HepG2 (cell line): ENCODE measurements at regions not wholly inside any gene's neighbourhood (a gene's known extent, or its start where the extent isn't known, plus 50 kb on each side); places are given as distances from the start of the nearest gene placed in this dataset.

Experiments
- ATAC-seq: fragments of 200-7000 bp; cut with Tn5 transposase; 3 replicates; pipeline ENCODE4 v1.9.1; 2020; ENCODE audit warnings: mild to moderate bottlenecking, moderate library complexity
- BruUV-seq: library from RNA; stranded (reverse); fragments of 400-500 nt; replicated peaks from 2 replicates; lab custom pipeline; 2021; lab: Mats Ljungman, UMichigan
- CTCF ChIA-PET: fragments of 300-600 bp; formaldehyde crosslinking; extraction: SDS; loops from one replicate; lab custom pipeline; 2021; ENCODE audit warnings: low total read pairs, inconsistent platforms, low intra/inter-chr PET ratio; lab: Yijun Ruan, JAX
- POLR2A ChIA-PET: fragments of 350-600 bp; sonication (Branson Sonifier 250); formaldehyde crosslinking; loops from one replicate; lab custom pipeline; 2020; ENCODE audit warnings: antibody characterized with exemption, inconsistent platforms; lab: Yijun Ruan, JAX
- DNase-seq: peaks from one replicate; pipeline ENCODE4 v3.0.0-alpha.2; 2015; ENCODE audit warnings: low spot score
- FAIRE-seq: peaks from 3 replicates; lab custom pipeline; 2011; peaks lifted over from hg19 to GRCh38; lab: Jason Lieb, UNC
- H2AFZ ChIP-seq: one replicate; pipeline ENCODE4 v1.6.1; 2011; ENCODE audit warnings: low read length, inconsistent platforms
- H3K27ac ChIP-seq: fragments of 300-600 bp; 3 replicates; pipeline ENCODE4 v1.8.0; 2011; ENCODE audit warnings: mixed run types, mild to moderate bottlenecking, mixed read lengths, low read length, inconsistent platforms; ENCODE audit not compliant: insufficient read depth; ENCODE audit errors: extremely low read length
- H3K27me3 ChIP-seq, 2 experiments: fragments of 200-600 bp in 1 of 2; 2 replicates in 1 of 2; 3 replicates in 1 of 2; pipeline versions ENCODE4 v1.6.0 to v1.8.0; 2011; ENCODE audit warnings: low read length in 2 of 2, mild to moderate bottlenecking in 2 of 2, moderate library complexity in 2 of 2, inconsistent platforms in 1 of 2; ENCODE audit not compliant: insufficient read depth in 2 of 2, control insufficient read depth in 1 of 2
- H3K36me3 ChIP-seq, 2 experiments: fragments of 200-600 bp in 1 of 2; replicated peaks in 1 of 2; 2 replicates in 1 of 2; 3 replicates in 1 of 2; pipeline versions ENCODE4 v1.5.1 to v1.8.0; 2011; ENCODE audit warnings: low read length in 2 of 2, inconsistent platforms in 1 of 2; ENCODE audit not compliant: insufficient read depth in 2 of 2, control insufficient read depth in 1 of 2
- H3K4me1 ChIP-seq: 2 replicates; pipeline ENCODE4 v1.5.1; 2012; ENCODE audit warnings: low read length, inconsistent platforms; ENCODE audit not compliant: insufficient read depth
- H3K4me2 ChIP-seq: 2 replicates; pipeline ENCODE4 v1.6.0; 2011; ENCODE audit warnings: low read depth, low read length, inconsistent platforms
- H3K4me3 ChIP-seq, 3 experiments: fragments of 200-600 bp in 1 of 3; sonication (generic), shearing (Covaris generic) in 1 of 3; replicated peaks in 1 of 3; 2 replicates each; pipeline ENCODE4 v1.5.1; 2011 to 2016; ENCODE audit warnings: low read length in 3 of 3, inconsistent platforms in 2 of 3, low read depth in 2 of 3, mild to moderate bottlenecking in 2 of 3, control low read depth in 1 of 3, mixed read lengths in 1 of 3; ENCODE audit not compliant: insufficient read depth in 1 of 3
- H3K79me2 ChIP-seq: one replicate; pipeline ENCODE4 v1.6.1; 2011; ENCODE audit warnings: low read length, inconsistent platforms; ENCODE audit not compliant: insufficient read depth
- H3K9ac ChIP-seq: 2 replicates; pipeline ENCODE4 v1.6.0; 2011; ENCODE audit warnings: mild to moderate bottlenecking, low read depth, low read length, inconsistent platforms; ENCODE audit not compliant: insufficient read depth
- H3K9me3 ChIP-seq: 2 replicates; pipeline ENCODE4 v1.5.1; 2012; ENCODE audit warnings: mild to moderate bottlenecking, low read length
- H4K20me1 ChIP-seq: 2 replicates; pipeline ENCODE4 v1.6.0; 2011; ENCODE audit warnings: inconsistent platforms, mild to moderate bottlenecking, low read length, moderate library complexity; ENCODE audit not compliant: insufficient read depth
- AGO1 ChIP-seq: fragments of 200-400 bp; formaldehyde crosslinking; IDR thresholded peaks from 2 replicates; pipeline ENCODE4 v1.6.1; 2017; ENCODE audit warnings: mild to moderate bottlenecking, low read depth, low read length, moderate library complexity; ENCODE audit not compliant: poor library complexity, severe bottlenecking
- AHR ChIP-seq: IDR thresholded peaks from 2 replicates; pipeline ENCODE4 v1.6.1; 2018; ENCODE audit warnings: missing genetic modification reagents, missing compliant biosample characterization
- AKAP8 ChIP-seq: sonication (generic); formaldehyde crosslinking; IDR thresholded peaks from 2 replicates; pipeline ENCODE4 v1.5.1; 2020; ENCODE audit warnings: mild to moderate bottlenecking, missing genetic modification reagents
- CREB1 ChIP-seq, 2 experiments: fragments of 450-650 bp in 1 of 2; IDR thresholded peaks; 2 replicates each; pipeline ENCODE4 v1.6.1; 2016 to 2017; ENCODE audit warnings: control low read depth in 1 of 2, mild to moderate bottlenecking in 1 of 2, missing compliant biosample characterization in 1 of 2, missing genetic modification characterization in 1 of 2
- FOXK1 ChIP-seq: sonication (generic); formaldehyde crosslinking; IDR thresholded peaks from 2 replicates; pipeline ENCODE4 v1.4.0; 2020; ENCODE audit warnings: low read depth, missing genetic modification reagents, borderline replicate concordance
- MBNL3 ChIP-seq: fragments of 250-450 bp; sonication (Bioruptor Pico); conservative IDR thresholded peaks from 2 replicates; pipeline ENCODE4 v1.8.0; 2022; ENCODE audit warnings: mild to moderate bottlenecking, inconsistent platforms
- MNT ChIP-seq: fragments of 450-650 bp; IDR thresholded peaks from 2 replicates; pipeline ENCODE4 v1.6.1; 2016
- PHF5A ChIP-seq: IDR thresholded peaks from one replicate; pipeline ENCODE4 v1.6.1; 2018; ENCODE audit warnings: low read depth, missing genetic modification reagents; ENCODE audit not compliant: unreplicated experiment
- RXRB ChIP-seq: IDR thresholded peaks from 2 replicates; pipeline ENCODE4 v1.6.1; 2016; ENCODE audit warnings: borderline replicate concordance, missing genetic modification reagents, missing compliant biosample characterization
- TBX2 ChIP-seq: sonication (generic); formaldehyde crosslinking; IDR thresholded peaks from 2 replicates; pipeline ENCODE4 v1.5.0; 2020; ENCODE audit warnings: missing genetic modification reagents, mild to moderate bottlenecking, borderline replicate concordance
- TCF12 ChIP-seq, 2 experiments: fragments of 450-650 bp in 1 of 2; sonication (generic) in 1 of 2; formaldehyde crosslinking in 1 of 2; IDR thresholded peaks; 2 replicates each; pipeline versions ENCODE4 v1.6.1 to v1.8.0; 2017 to 2022; ENCODE audit warnings: antibody characterized with exemption in 1 of 2, mild to moderate bottlenecking in 1 of 2, missing genetic modification reagents in 1 of 2, moderate library complexity in 1 of 2
- TERF1 ChIP-seq: sonication (generic); formaldehyde crosslinking; IDR thresholded peaks from 2 replicates; pipeline ENCODE4 v1.8.0; 2022; ENCODE audit warnings: mild to moderate bottlenecking, missing genetic modification reagents, moderate library complexity
- ZNF205 ChIP-seq: IDR thresholded peaks from 2 replicates; pipeline ENCODE4 v1.6.1; 2018; ENCODE audit warnings: missing biosample characterization, missing genetic modification reagents
- ZNF382 ChIP-seq: sonication (generic); formaldehyde crosslinking; IDR thresholded peaks from 2 replicates; pipeline ENCODE4 v1.5.0; 2020; ENCODE audit warnings: missing genetic modification reagents, mild to moderate bottlenecking, borderline replicate concordance
- WGBS: methylation state at CpG from one replicate; pipeline ENCODE4 v1.1.6; 2017; ENCODE audit warnings: low lambda C conversion rate; 5-methylcytosine and 5-hydroxymethylcytosine counted together
- in situ Hi-C: cut with HindIII; loops from 2 replicates; pipeline ENCODE4 v1.10.0; 2017; ENCODE audit warnings: low pct_unique_long_range_greater_than_20kb; ENCODE audit not compliant: extremely low pct_ligation_motif_present
- intact Hi-C: fragments of 100-400 bp; cut with micrococcal nuclease; formaldehyde crosslinking; loops from one replicate; pipeline ENCODE4 v1.10.0; 2022; ENCODE audit not compliant: unreplicated experiment

- intact Hi-C loops: no loop called here
- Histone ChIP-seq H3K4me1 (no peaks in the 10 kb centered on the region), H4K20me1 (no peaks in the 10 kb centered on the region), H3K79me2 (no peaks in the 10 kb centered on the region), H2AFZ (no peak overlapping the region), H3K9me3 (no peaks in the 10 kb centered on the region), H3K36me3 (no peaks in the 10 kb centered on the region), H3K27ac (no peak overlapping the region), H3K27me3 (peaks cover 3 to 20% of the 10 kb centered on the region in 2 experiments), H3K4me2 (no peak overlapping the region), H3K4me3 (no peak overlapping the region), H3K9ac (no peak overlapping the region)
- CTCF ChIA-PET: no interaction called here
- BruUV-seq: no TSS peak
- in situ Hi-C loops: no loop called here
- POLR2A ChIA-PET: no interaction called here
- WGBS: 7% methylated on average over 9 of the region's 9 CpGs
- ATAC-seq (no peak), DNase-seq (no peak), FAIRE-seq (no peak)
- no peak for TF ChIP-seq AGO1
- TF ChIP-seq AHR: no peak
- no peak for TF ChIP-seq FOXK1
- no peak for TF ChIP-seq PHF5A (CRISPR knock-in tag)
- TF ChIP-seq TCF12 (IDR thresholded peaks at IDR 0.05): no peak
- TF ChIP-seq TCF12 (CRISPR knock-in tag; IDR thresholded peaks at IDR 0.05): no peak
- no peak for TF ChIP-seq ZNF382 (CRISPR knock-in tag)
- TF ChIP-seq ZNF205 (CRISPR knock-in tag): no peak
- no peak for TF ChIP-seq AKAP8
- TF ChIP-seq MNT: peak; percentile 71
- no peak for TF ChIP-seq RXRB (CRISPR knock-in tag)
- no peak for TF ChIP-seq MBNL3 (CRISPR knock-in tag)
- TF ChIP-seq CREB1 (IDR thresholded peaks at IDR 0.05): peak; percentile 45; the same call in 1 of the 2 replicates
- TF ChIP-seq CREB1 (CRISPR knock-in tag; IDR thresholded peaks at IDR 0.05): no peak
- TF ChIP-seq TBX2 (CRISPR knock-in tag): no peak
- TF ChIP-seq TERF1 (CRISPR knock-in tag): no peak
Measured at GRCh38 chr5:2113348-2114131, 230.8 kb upstream of the IRX4 start.
